ENCODE measurements at regions not wholly inside any gene's neighbourhood (a gene's known extent, or its start where the extent isn't known, plus 50 kb on each side); places are given as distances from the start of the nearest gene placed in this dataset.
"Not testable (repeated sequence)": the region's sequence is repeated elsewhere in the genome, so short reads cannot be mapped to it uniquely, and the experiment has no call there.

- H3K4me1 ChIP-seq (ENCODE audit: control insufficient read depth in 5 of 5, insufficient read depth in 5 of 5, low read length in 5 of 5): no peaks in the 10 kb centered on the region
- H3K27me3 ChIP-seq (ENCODE audit: control insufficient read depth in 5 of 5, insufficient read depth in 4 of 5, low read length in 5 of 5): no peaks in the 10 kb centered on the region
- no peaks in the 10 kb centered on the region for H3K36me3 ChIP-seq (ENCODE audit: control insufficient read depth in 5 of 5, insufficient read depth in 5 of 5, low read length in 5 of 5)
- H3K4me3 ChIP-seq (ENCODE audit: low read depth in 1 of 5, low read length in 5 of 5): no peak overlapping the region
- no peak overlapping the region for H3K9ac ChIP-seq (ENCODE audit: low read length in 5 of 5)
- no peaks in the 10 kb centered on the region for H3K9me3 ChIP-seq (ENCODE audit: control insufficient read depth in 5 of 5, low read length in 5 of 5)
- no peak overlapping the region for H3K27ac ChIP-seq (ENCODE audit: low read depth, low read length)
Measured at GRCh38 chr1:58220836-58221472, 325.6 kb downstream of the OMA1 start.

- not testable (repeated sequence) for H3K4me3 ChIP-seq (ENCODE audit: low read depth in 1 of 5, low read length in 5 of 5); H3K27me3 ChIP-seq (ENCODE audit: control insufficient read depth in 5 of 5, insufficient read depth in 4 of 5, low read length in 5 of 5); H3K27ac ChIP-seq (ENCODE audit: low read depth, low read length); H3K9ac ChIP-seq (ENCODE audit: low read length in 5 of 5); H3K9me3 ChIP-seq (ENCODE audit: control insufficient read depth in 5 of 5, low read length in 5 of 5); H3K36me3 ChIP-seq (ENCODE audit: control insufficient read depth in 5 of 5, insufficient read depth in 5 of 5, low read length in 5 of 5); H3K4me1 ChIP-seq (ENCODE audit: control insufficient read depth in 5 of 5, insufficient read depth in 5 of 5, low read length in 5 of 5)
Measured at GRCh38 chr1:58216169-58216568, 330.4 kb downstream of the OMA1 start.

GRCh38 chr1:58214674-58215073 lies 331.9 kb downstream of the OMA1 start:
- Histone ChIP-seq H3K4me1 (ENCODE audit: control insufficient read depth in 5 of 5, insufficient read depth in 5 of 5, low read length in 5 of 5) (no peaks in the 10 kb centered on the region), H3K27me3 (ENCODE audit: control insufficient read depth in 5 of 5, insufficient read depth in 4 of 5, low read length in 5 of 5) (no peaks in the 10 kb centered on the region), H3K36me3 (ENCODE audit: control insufficient read depth in 5 of 5, insufficient read depth in 5 of 5, low read length in 5 of 5) (no peaks in the 10 kb centered on the region), H3K9ac (ENCODE audit: low read length in 5 of 5) (no peak overlapping the region), H3K27ac (ENCODE audit: low read depth, low read length) (no peak overlapping the region), H3K4me3 (ENCODE audit: low read depth in 1 of 5, low read length in 5 of 5) (no peak overlapping the region), H3K9me3 (ENCODE audit: control insufficient read depth in 5 of 5, low read length in 5 of 5) (no peaks in the 10 kb centered on the region)

GRCh38 chr1:58211869-58212268 lies 334.7 kb downstream of the OMA1 start:
- H3K4me1 ChIP-seq (ENCODE audit: control insufficient read depth in 5 of 5, insufficient read depth in 5 of 5, low read length in 5 of 5): no peaks in the 10 kb centered on the region
- H3K9ac ChIP-seq (ENCODE audit: low read length in 5 of 5): no peak overlapping the region
- H3K36me3 ChIP-seq (ENCODE audit: control insufficient read depth in 5 of 5, insufficient read depth in 5 of 5, low read length in 5 of 5): no peaks in the 10 kb centered on the region
- no peaks in the 10 kb centered on the region for H3K27me3 ChIP-seq (ENCODE audit: control insufficient read depth in 5 of 5, insufficient read depth in 4 of 5, low read length in 5 of 5)
- no peak overlapping the region for H3K27ac ChIP-seq (ENCODE audit: low read depth, low read length)
- H3K4me3 ChIP-seq (ENCODE audit: low read depth in 1 of 5, low read length in 5 of 5): no peak overlapping the region
- H3K9me3 ChIP-seq (ENCODE audit: control insufficient read depth in 5 of 5, low read length in 5 of 5): no peaks in the 10 kb centered on the region

- Histone ChIP-seq H3K36me3 (ENCODE audit: control insufficient read depth in 5 of 5, insufficient read depth in 5 of 5, low read length in 5 of 5) (no peaks in the 10 kb centered on the region), H3K9me3 (ENCODE audit: control insufficient read depth in 5 of 5, low read length in 5 of 5) (no peaks in the 10 kb centered on the region), H3K9ac (ENCODE audit: low read length in 5 of 5) (no peak overlapping the region), H3K4me3 (ENCODE audit: low read depth in 1 of 5, low read length in 5 of 5) (no peak overlapping the region), H3K27me3 (ENCODE audit: control insufficient read depth in 5 of 5, insufficient read depth in 4 of 5, low read length in 5 of 5) (no peaks in the 10 kb centered on the region), H3K4me1 (ENCODE audit: control insufficient read depth in 5 of 5, insufficient read depth in 5 of 5, low read length in 5 of 5) (no peaks in the 10 kb centered on the region), H3K27ac (ENCODE audit: low read depth, low read length) (no peak overlapping the region)
Measured at GRCh38 chr1:58209575-58209974, 337.0 kb downstream of the OMA1 start.

- no peak overlapping the region for H3K4me3 ChIP-seq (ENCODE audit: low read depth in 1 of 5, low read length in 5 of 5)
- H3K27ac ChIP-seq (ENCODE audit: low read depth, low read length): no peak overlapping the region
- no peaks in the 10 kb centered on the region for H3K4me1 ChIP-seq (ENCODE audit: control insufficient read depth in 5 of 5, insufficient read depth in 5 of 5, low read length in 5 of 5)
- no peak overlapping the region for H3K9ac ChIP-seq (ENCODE audit: low read length in 5 of 5)
- no peaks in the 10 kb centered on the region for H3K27me3 ChIP-seq (ENCODE audit: control insufficient read depth in 5 of 5, insufficient read depth in 4 of 5, low read length in 5 of 5)
- H3K9me3 ChIP-seq (ENCODE audit: control insufficient read depth in 5 of 5, low read length in 5 of 5): no peaks in the 10 kb centered on the region
- H3K36me3 ChIP-seq (ENCODE audit: control insufficient read depth in 5 of 5, insufficient read depth in 5 of 5, low read length in 5 of 5): no peaks in the 10 kb centered on the region
Measured at GRCh38 chr1:58206749-58207148, 339.8 kb downstream of the OMA1 start.

GRCh38 chr1:58204284-58204683 lies 342.2 kb downstream of the OMA1 start:
- no peaks in the 10 kb centered on the region for H3K4me1 ChIP-seq (ENCODE audit: control insufficient read depth in 5 of 5, insufficient read depth in 5 of 5, low read length in 5 of 5)

GRCh38 chr1:58201492-58202106 lies 344.9 kb downstream of the OMA1 start:
- Histone ChIP-seq H3K27ac (ENCODE audit: low read depth, low read length) (no peak overlapping the region), H3K9me3 (ENCODE audit: control insufficient read depth in 5 of 5, low read length in 5 of 5) (no peaks in the 10 kb centered on the region), H3K9ac (ENCODE audit: low read length in 5 of 5) (no peak overlapping the region), H3K4me1 (ENCODE audit: control insufficient read depth in 5 of 5, insufficient read depth in 5 of 5, low read length in 5 of 5) (no peaks in the 10 kb centered on the region), H3K27me3 (ENCODE audit: control insufficient read depth in 5 of 5, insufficient read depth in 4 of 5, low read length in 5 of 5) (no peaks in the 10 kb centered on the region), H3K36me3 (ENCODE audit: control insufficient read depth in 5 of 5, insufficient read depth in 5 of 5, low read length in 5 of 5) (no peaks in the 10 kb centered on the region), H3K4me3 (ENCODE audit: low read depth in 1 of 5, low read length in 5 of 5) (no peak overlapping the region)

More at GRCh38 chr1:58204284-58204683, 342.2 kb downstream of the OMA1 start:
- H3K9ac ChIP-seq (ENCODE audit: low read length in 5 of 5): no peak overlapping the region
- no peak overlapping the region for H3K27ac ChIP-seq (ENCODE audit: low read depth, low read length)
- no peaks in the 10 kb centered on the region for H3K36me3 ChIP-seq (ENCODE audit: control insufficient read depth in 5 of 5, insufficient read depth in 5 of 5, low read length in 5 of 5)
- H3K27me3 ChIP-seq (ENCODE audit: control insufficient read depth in 5 of 5, insufficient read depth in 4 of 5, low read length in 5 of 5): no peaks in the 10 kb centered on the region
- no peaks in the 10 kb centered on the region for H3K9me3 ChIP-seq (ENCODE audit: control insufficient read depth in 5 of 5, low read length in 5 of 5)
- no peak overlapping the region for H3K4me3 ChIP-seq (ENCODE audit: low read depth in 1 of 5, low read length in 5 of 5)

- H3K4me1 ChIP-seq (ENCODE audit: control insufficient read depth in 5 of 5, insufficient read depth in 5 of 5, low read length in 5 of 5): no peaks in the 10 kb centered on the region
- no peaks in the 10 kb centered on the region for H3K27me3 ChIP-seq (ENCODE audit: control insufficient read depth in 5 of 5, insufficient read depth in 4 of 5, low read length in 5 of 5)
- no peak overlapping the region for H3K4me3 ChIP-seq (ENCODE audit: low read depth in 1 of 5, low read length in 5 of 5)
- no peak overlapping the region for H3K27ac ChIP-seq (ENCODE audit: low read depth, low read length)
- H3K9me3 ChIP-seq (ENCODE audit: control insufficient read depth in 5 of 5, low read length in 5 of 5): no peaks in the 10 kb centered on the region
- no peak overlapping the region for H3K9ac ChIP-seq (ENCODE audit: low read length in 5 of 5)
- H3K36me3 ChIP-seq (ENCODE audit: control insufficient read depth in 5 of 5, insufficient read depth in 5 of 5, low read length in 5 of 5): no peaks in the 10 kb centered on the region
Measured at GRCh38 chr1:58200437-58200836, 346.1 kb downstream of the OMA1 start.

GRCh38 chr1:58197811-58198210 lies 348.7 kb downstream of the OMA1 start:
- H3K4me1 ChIP-seq (ENCODE audit: control insufficient read depth in 5 of 5, insufficient read depth in 5 of 5, low read length in 5 of 5): no peaks in the 10 kb centered on the region
- H3K9ac ChIP-seq (ENCODE audit: low read length in 5 of 5): no peak overlapping the region
- no peaks in the 10 kb centered on the region for H3K27me3 ChIP-seq (ENCODE audit: control insufficient read depth in 5 of 5, insufficient read depth in 4 of 5, low read length in 5 of 5)
- no peaks in the 10 kb centered on the region for H3K36me3 ChIP-seq (ENCODE audit: control insufficient read depth in 5 of 5, insufficient read depth in 5 of 5, low read length in 5 of 5)
- H3K27ac ChIP-seq (ENCODE audit: low read depth, low read length): no peak overlapping the region
- no peak overlapping the region for H3K4me3 ChIP-seq (ENCODE audit: low read depth in 1 of 5, low read length in 5 of 5)
- H3K9me3 ChIP-seq (ENCODE audit: control insufficient read depth in 5 of 5, low read length in 5 of 5): no peaks in the 10 kb centered on the region

Data from subcutaneous abdominal adipose tissue (tissue), 5 donors.